Left lung (tissue), 4 donors: ENCODE measurements at regions not wholly inside any gene's neighbourhood (a gene's known extent, or its start where the extent isn't known, plus 50 kb on each side); places are given as distances from the start of the nearest gene placed in this dataset.
"Not testable (repeated sequence)": the region's sequence is repeated elsewhere in the genome, so short reads cannot be mapped to it uniquely, and the experiment has no call there.

Experiments
- ATAC-seq: fragments of 200-7000 bp; cut with Tn5 transposase; one replicate; pipeline ENCODE4 v1.9.1; 2020; ENCODE audit warnings: moderate library complexity
- DNase-seq, 4 donors: peaks; one replicate each; pipeline ENCODE4 v3.0.0-alpha.2; 2013 to 2020
- H3K27ac ChIP-seq, 2 donors: fragments of 200-600 bp; sonication (generic) in 1 of 2; one replicate each; pipeline versions ENCODE4 v1.5.0 to v1.8.0; 2020 to 2021
- H3K27me3 ChIP-seq, 2 donors: fragments of 200-600 bp; sonication (generic) in 1 of 2; one replicate each; pipeline versions ENCODE4 v1.5.0 to v1.8.0; 2020 to 2021
- H3K36me3 ChIP-seq, 2 donors: fragments of 200-600 bp; sonication (generic) in 1 of 2; one replicate each; pipeline versions ENCODE4 v1.5.0 to v1.8.0; 2020 to 2021
- H3K4me1 ChIP-seq, 2 donors: fragments of 200-600 bp; one replicate each; pipeline ENCODE4 v1.8.0; 2021
- H3K4me3 ChIP-seq, 2 donors: fragments of 200-600 bp; sonication (generic) in 1 of 2; one replicate each; pipeline versions ENCODE4 v1.5.0 to v1.8.0; 2020 to 2021; ENCODE audit warnings: mild to moderate bottlenecking in 1 of 2
- H3K9me3 ChIP-seq, 2 donors: fragments of 200-600 bp; sonication (generic) in 1 of 2; one replicate each; pipeline versions ENCODE4 v1.5.0 to v1.8.0; 2020 to 2021
- intact Hi-C, 2 donors: fragments of 100-400 bp; cut with DNase I; formaldehyde crosslinking; loops; one replicate each; pipeline versions ENCODE4 v1.11.2 to v1.14.2; 2022
- TF ChIP-seq, protein P1 (sequence below), 2 donors: fragments of 200-600 bp; sonication (generic) in 1 of 2; IDR thresholded peaks; one replicate each; pipeline versions ENCODE4 v1.5.0 to v1.8.0; 2021; ENCODE audit warnings: antibody characterized with exemption in 2 of 2
- donor health status: DM: no; HTN: yes; CAD: no.
- donor health status: DM: no; HTN: no; CAD: no.

- intact Hi-C loops = no loop called here
- no peaks in the 10 kb centered on the region for H3K9me3 ChIP-seq
- DNase-seq (no peak), ATAC-seq (no peak)
- no peak overlapping the region for H3K27ac ChIP-seq
- TF ChIP-seq, protein P1, sequence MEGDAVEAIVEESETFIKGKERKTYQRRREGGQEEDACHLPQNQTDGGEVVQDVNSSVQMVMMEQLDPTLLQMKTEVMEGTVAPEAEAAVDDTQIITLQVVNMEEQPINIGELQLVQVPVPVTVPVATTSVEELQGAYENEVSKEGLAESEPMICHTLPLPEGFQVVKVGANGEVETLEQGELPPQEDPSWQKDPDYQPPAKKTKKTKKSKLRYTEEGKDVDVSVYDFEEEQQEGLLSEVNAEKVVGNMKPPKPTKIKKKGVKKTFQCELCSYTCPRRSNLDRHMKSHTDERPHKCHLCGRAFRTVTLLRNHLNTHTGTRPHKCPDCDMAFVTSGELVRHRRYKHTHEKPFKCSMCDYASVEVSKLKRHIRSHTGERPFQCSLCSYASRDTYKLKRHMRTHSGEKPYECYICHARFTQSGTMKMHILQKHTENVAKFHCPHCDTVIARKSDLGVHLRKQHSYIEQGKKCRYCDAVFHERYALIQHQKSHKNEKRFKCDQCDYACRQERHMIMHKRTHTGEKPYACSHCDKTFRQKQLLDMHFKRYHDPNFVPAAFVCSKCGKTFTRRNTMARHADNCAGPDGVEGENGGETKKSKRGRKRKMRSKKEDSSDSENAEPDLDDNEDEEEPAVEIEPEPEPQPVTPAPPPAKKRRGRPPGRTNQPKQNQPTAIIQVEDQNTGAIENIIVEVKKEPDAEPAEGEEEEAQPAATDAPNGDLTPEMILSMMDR (IDR thresholded peaks at IDR 0.05) = no peak
- H3K4me1 ChIP-seq = no peaks in the 10 kb centered on the region
- no peaks in the 10 kb centered on the region for H3K36me3 ChIP-seq
- no peak overlapping the region for H3K4me3 ChIP-seq
- peaks cover 0 to 7% of the 10 kb centered on the region in 2 donors for H3K27me3 ChIP-seq
These were observed 131.1 kb downstream of the CCDC74A start for GRCh38 chr2:131658769-131659131.

- intact Hi-C loops = no loop called here
- no peak overlapping the region for H3K4me3 ChIP-seq
These were observed 131.5 kb downstream of the CCDC74A start for GRCh38 chr2:131659168-131659572.

GRCh38 chr2:131661101-131661782, 133.6 kb downstream of the CCDC74A start:
- ATAC-seq, H3K27me3 ChIP-seq: not testable (repeated sequence)

More at GRCh38 chr2:131659168-131659572, 131.5 kb downstream of the CCDC74A start:
- H3K36me3 ChIP-seq = no peaks in the 10 kb centered on the region
- DNase-seq = no peak
- no peaks in the 10 kb centered on the region for H3K9me3 ChIP-seq
- no peaks in the 10 kb centered on the region for H3K4me1 ChIP-seq
- H3K27me3 ChIP-seq = peaks cover 0 to 7% of the 10 kb centered on the region in 2 donors
- ATAC-seq = no peak
- TF ChIP-seq, protein P1 (IDR thresholded peaks at IDR 0.05) = no peak
- H3K27ac ChIP-seq = no peak overlapping the region

GRCh38 chr2:131661884-131662535, 134.3 kb downstream of the CCDC74A start:
- intact Hi-C loops, H3K27ac ChIP-seq, H3K27me3 ChIP-seq, H3K9me3 ChIP-seq, H3K4me3 ChIP-seq, H3K4me1 ChIP-seq, DNase-seq, ATAC-seq, H3K36me3 ChIP-seq: not testable (repeated sequence)

More at GRCh38 chr2:131661101-131661782, 133.6 kb downstream of the CCDC74A start:
- H3K36me3 ChIP-seq, DNase-seq, H3K4me3 ChIP-seq, H3K4me1 ChIP-seq, H3K9me3 ChIP-seq, intact Hi-C loops, H3K27ac ChIP-seq: not testable (repeated sequence)

DNA sequence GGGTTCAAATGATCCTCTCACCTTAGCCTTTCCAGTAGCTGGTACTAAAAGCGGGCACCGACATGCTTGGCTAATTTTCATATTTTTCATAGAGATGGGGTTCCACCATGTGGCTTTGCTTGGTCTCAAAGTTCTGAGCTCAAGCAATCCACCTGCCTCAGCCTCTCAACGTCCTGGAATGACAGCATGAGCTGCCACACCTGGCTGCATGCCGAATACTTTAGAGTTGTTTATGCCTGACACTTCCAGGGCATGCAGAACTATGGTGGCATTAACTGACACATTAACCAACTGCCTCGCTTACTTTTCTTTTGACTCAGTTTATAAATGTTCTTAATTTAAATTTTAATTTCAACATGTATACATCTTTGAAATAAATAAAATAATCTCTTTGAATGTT, 135.8 kb downstream of the CCDC74A start:
- H3K36me3 ChIP-seq = not testable (repeated sequence)

DNA sequence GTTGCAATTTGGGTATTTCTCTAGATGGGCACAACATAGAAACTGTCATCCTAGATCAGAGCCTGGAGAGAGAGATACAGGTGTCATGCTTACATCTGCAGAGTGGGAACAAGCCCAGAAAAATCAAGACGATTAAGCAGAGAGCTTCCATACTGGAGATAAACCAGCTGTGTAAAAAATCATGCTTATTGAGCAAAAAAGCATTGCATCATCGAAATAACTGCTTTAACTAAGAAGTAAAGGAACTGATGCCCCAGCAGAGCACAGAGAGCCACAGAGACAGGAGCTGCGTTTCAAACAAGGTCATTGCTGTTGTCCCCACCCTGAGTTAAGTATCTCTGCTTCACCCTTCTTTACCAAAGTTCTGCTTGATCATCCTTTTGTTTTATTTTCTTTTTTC, 138.0 kb downstream of the CCDC74A start:
- DNase-seq, intact Hi-C loops, H3K4me3 ChIP-seq, H3K4me1 ChIP-seq, ATAC-seq, H3K36me3 ChIP-seq, H3K27me3 ChIP-seq, H3K9me3 ChIP-seq, H3K27ac ChIP-seq: not testable (repeated sequence)

More for the DNA sequence above, 135.8 kb downstream of the CCDC74A start:
- ATAC-seq, H3K4me1 ChIP-seq, H3K4me3 ChIP-seq, H3K9me3 ChIP-seq, DNase-seq, intact Hi-C loops, H3K27me3 ChIP-seq, H3K27ac ChIP-seq: not testable (repeated sequence)

- H3K27ac ChIP-seq = peak overlapping the region in 1 of 2 donors; percentile 48
- H3K4me3 ChIP-seq, H3K9me3 ChIP-seq, ATAC-seq, H3K36me3 ChIP-seq, intact Hi-C loops: not testable (repeated sequence)
- H3K27me3 ChIP-seq = peaks cover 0 to 26% of the 10 kb centered on the region in 2 donors
- DNase-seq = peak in 1 of 4 donors; percentile 59
- H3K4me1 ChIP-seq = peaks cover 13 to 18% of the 10 kb centered on the region in 2 donors
These were observed 141.3 kb downstream of the CCDC74A start for GRCh38 chr2:131668794-131669540.

DNA sequence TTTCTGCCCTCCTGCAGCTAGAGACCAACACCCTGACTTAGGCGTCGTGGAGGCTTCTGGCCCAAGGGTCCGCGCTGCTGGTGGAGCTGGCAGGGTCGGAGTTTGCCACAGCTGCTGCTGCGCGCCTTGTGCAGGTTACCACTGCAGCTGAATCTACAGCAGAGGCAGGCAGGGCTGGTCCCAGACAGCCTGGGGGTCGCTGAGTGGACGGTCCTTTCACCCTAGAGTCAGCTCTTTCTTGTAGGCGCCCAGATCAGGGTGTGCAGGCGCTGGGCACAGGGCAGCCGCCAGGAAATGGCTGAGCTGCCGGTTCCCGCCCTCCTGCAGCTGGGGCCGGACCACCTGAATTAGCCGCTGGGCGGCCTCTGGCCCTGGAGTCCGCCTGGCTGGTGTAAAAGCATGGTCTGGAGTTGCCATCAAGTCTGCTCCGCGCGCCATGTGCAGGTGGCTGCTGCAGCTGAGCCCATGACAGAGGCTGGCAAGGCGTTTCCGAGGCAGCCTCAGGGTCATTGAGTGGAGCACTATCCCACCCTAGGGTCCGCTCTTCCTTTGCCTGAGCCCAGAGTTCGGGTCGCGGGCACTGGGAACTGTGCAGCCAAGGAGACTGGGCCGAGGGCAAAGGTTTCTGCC, 144.3 kb downstream of the CCDC74A start:
- H3K27ac ChIP-seq, H3K4me3 ChIP-seq, H3K36me3 ChIP-seq, ATAC-seq, H3K9me3 ChIP-seq, intact Hi-C loops: not testable (repeated sequence)
- H3K4me1 ChIP-seq = peaks cover 16 to 21% of the 10 kb centered on the region in 2 donors
- peaks cover 0 to 55% of the 10 kb centered on the region in 2 donors for H3K27me3 ChIP-seq
- peak in 1 of 4 donors; percentile 61 for DNase-seq
